WTC11 (cell line): ENCODE measurements at regions not wholly inside any gene's neighbourhood (a gene's known extent, or its start where the extent isn't known, plus 50 kb on each side); places are given as distances from the start of the nearest gene placed in this dataset.

Source experiments
- CTCF ChIP-seq: fragments of 200-600 bp; IDR thresholded peaks from 2 replicates; pipeline ENCODE4 v1.8.0; 2022; ENCODE audit warnings: antibody characterized with exemption
- E2F1 ChIP-seq: sonication (generic); formaldehyde crosslinking; IDR thresholded peaks from 2 replicates; pipeline ENCODE4 v1.8.0; 2022; ENCODE audit warnings: mild to moderate bottlenecking, missing genetic modification reagents
- GTF2I ChIP-seq: fragments of 250-450 bp; sonication (Bioruptor Pico); conservative IDR thresholded peaks from 2 replicates; pipeline ENCODE4 v1.4.0; 2021; ENCODE audit warnings: mild to moderate bottlenecking
- JAZF1 ChIP-seq: fragments of 250-450 bp; sonication (Bioruptor Pico); IDR thresholded peaks from 2 replicates; pipeline ENCODE4 v1.9.0; 2021; ENCODE audit warnings: moderate library complexity, mild to moderate bottlenecking, inconsistent platforms
- JUN ChIP-seq: sonication (generic); formaldehyde crosslinking; IDR thresholded peaks from 2 replicates; pipeline ENCODE4 v1.8.0; 2023; ENCODE audit warnings: mild to moderate bottlenecking, missing genetic modification reagents
- MAX ChIP-seq: sonication (generic); formaldehyde crosslinking; IDR thresholded peaks from 2 replicates; pipeline ENCODE4 v1.8.0; 2022; ENCODE audit warnings: mild to moderate bottlenecking, missing genetic modification reagents
- SMAD3 ChIP-seq: sonication (generic); formaldehyde crosslinking; IDR thresholded peaks from 2 replicates; pipeline ENCODE4 v1.8.0; 2022; ENCODE audit warnings: missing genetic modification reagents, mild to moderate bottlenecking, borderline replicate concordance
- SP1 ChIP-seq: sonication (generic); formaldehyde crosslinking; conservative IDR thresholded peaks from 2 replicates; pipeline ENCODE4 v1.8.1; 2022; ENCODE audit warnings: missing genetic modification reagents
- STAT6 ChIP-seq: sonication (generic); formaldehyde crosslinking; conservative IDR thresholded peaks from 2 replicates; pipeline ENCODE4 v1.8.1; 2023; ENCODE audit warnings: mild to moderate bottlenecking, low read depth, missing genetic modification reagents, moderate library complexity
- TEAD4 ChIP-seq: sonication (generic); formaldehyde crosslinking; IDR thresholded peaks from 2 replicates; pipeline ENCODE4 v1.8.0; 2022; ENCODE audit warnings: mild to moderate bottlenecking, missing genetic modification reagents
- ZBTB43 ChIP-seq: sonication (generic); formaldehyde crosslinking; IDR thresholded peaks from 2 replicates; pipeline ENCODE4 v1.8.1; 2023; ENCODE audit warnings: mild to moderate bottlenecking, missing genetic modification reagents

- no peak for TF ChIP-seq TEAD4
- TF ChIP-seq MAX, result no peak
- no peak for TF ChIP-seq SMAD3 (CRISPR knock-in tag)
- TF ChIP-seq CTCF, result no peak
- TF ChIP-seq STAT6, result no peak
- TF ChIP-seq E2F1 (CRISPR knock-in tag), result no peak
- no peak for TF ChIP-seq JUN
- TF ChIP-seq SP1 (CRISPR knock-in tag), result no peak
- no peak for TF ChIP-seq GTF2I (CRISPR knock-in tag)
- TF ChIP-seq JAZF1 (CRISPR knock-in tag), result no peak
- TF ChIP-seq ZBTB43 (CRISPR knock-in tag), result no peak
Measured at GRCh38 chr6:48177786-48178185, 66.8 kb upstream of the PTCHD4 start.
